Renal cortical epithelial cell (primary cell): ENCODE measurements at regions not wholly inside any gene's neighbourhood (a gene's known extent, or its start where the extent isn't known, plus 50 kb on each side); places are given as distances from the start of the nearest gene placed in this dataset.

Experiments used
- DNase-seq: peaks from one replicate; pipeline ENCODE4 v3.0.0-alpha.2; 2011; ENCODE audit warnings: low read depth

DNA sequence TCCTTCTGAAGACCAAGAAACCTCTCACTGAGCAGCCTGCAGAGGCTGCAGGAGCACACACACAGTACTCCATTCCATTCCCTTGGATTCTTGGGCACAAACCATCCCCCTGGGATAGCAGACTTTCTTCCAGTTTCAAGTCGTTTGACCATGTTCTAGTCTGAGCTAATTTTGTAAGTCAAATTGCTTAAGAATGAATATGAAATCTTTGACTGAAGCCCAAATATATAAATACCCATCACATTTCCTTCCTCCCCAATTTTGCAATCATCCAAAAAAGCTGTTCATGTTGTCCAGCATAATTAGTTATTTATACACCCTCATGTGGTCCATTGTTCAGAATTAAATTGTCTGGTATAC lies 231.2 kb upstream of the TPRG1 start:
- no peak for DNase-seq

DNA sequence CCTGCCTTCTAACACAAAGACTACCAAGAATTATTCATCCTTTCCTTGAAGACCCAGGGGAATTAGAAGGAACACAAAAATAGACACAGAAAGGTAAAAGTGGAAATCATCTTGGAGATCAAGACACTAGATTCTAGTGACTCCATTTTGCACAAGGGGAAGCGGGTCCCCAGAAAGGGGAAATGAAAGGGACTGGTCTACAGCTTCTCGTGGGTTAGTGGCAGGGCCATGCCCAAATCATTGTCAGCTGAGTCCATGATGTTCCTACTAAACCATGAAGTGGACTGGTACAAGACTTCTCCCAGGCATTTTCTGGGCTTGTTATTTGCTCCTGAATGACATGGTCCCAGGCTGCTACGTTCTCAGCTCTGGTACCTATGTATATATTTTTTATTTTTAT lies 230.7 kb upstream of the TPRG1 start:
- DNase-seq, result no peak

DNA sequence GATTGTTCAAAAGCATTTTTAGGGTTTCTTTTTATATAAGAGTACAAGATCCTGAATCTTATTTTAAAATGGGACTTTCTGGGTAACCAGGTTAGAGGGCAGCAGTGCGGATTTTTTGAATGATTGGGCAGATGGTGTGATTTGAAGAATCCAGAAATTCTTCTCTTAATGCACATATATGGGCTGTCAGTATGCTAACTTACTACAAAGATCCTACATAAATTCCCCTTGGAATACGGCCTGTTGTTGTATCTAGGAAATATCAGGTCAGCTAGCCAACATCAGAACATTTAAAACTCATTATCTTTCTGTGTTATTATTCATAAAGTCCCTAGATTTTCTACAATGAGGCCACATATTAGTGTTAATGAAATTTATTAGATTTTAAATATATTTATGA lies 229.6 kb upstream of the TPRG1 start:
- DNase-seq, result no peak

DNA sequence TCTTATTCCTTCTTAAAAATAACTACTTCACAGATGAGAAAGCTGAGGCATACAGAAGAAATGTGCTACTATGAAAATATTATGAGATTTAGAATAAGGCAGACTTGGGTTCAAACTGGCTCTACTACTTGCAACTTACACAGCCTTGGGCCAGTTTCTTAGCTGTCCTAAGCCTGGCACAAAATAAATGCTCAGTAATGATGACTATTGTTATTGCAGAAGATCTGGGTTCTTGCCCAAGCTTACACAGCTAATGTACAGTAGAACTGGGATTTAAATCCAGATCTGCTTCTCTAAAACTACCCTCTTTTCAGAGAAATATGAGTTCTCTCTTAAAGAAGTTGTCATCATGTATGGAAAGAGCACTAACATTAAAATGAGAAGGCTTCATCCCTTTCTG lies 228.2 kb upstream of the TPRG1 start:
- DNase-seq, result no peak

DNA sequence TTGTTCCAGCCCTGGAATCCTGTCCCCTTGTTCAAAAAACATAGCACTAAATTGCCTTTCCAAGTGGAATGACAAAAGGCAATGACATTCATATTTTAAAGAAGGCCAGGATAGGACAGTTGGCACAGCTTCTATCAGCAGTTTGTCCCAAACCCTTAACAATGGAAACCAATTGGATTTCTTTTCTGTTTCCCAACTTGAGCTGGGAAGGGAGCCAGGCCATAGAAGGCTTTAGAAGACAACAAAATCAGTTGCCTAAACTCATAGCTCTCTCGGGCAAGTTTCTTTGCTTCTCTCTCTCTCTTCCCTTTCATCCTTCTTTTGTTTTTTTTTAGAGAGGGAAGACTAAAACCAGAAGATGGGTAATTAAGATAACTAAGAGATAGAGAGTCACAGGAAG lies 227.7 kb upstream of the TPRG1 start:
- no peak for DNase-seq

DNA sequence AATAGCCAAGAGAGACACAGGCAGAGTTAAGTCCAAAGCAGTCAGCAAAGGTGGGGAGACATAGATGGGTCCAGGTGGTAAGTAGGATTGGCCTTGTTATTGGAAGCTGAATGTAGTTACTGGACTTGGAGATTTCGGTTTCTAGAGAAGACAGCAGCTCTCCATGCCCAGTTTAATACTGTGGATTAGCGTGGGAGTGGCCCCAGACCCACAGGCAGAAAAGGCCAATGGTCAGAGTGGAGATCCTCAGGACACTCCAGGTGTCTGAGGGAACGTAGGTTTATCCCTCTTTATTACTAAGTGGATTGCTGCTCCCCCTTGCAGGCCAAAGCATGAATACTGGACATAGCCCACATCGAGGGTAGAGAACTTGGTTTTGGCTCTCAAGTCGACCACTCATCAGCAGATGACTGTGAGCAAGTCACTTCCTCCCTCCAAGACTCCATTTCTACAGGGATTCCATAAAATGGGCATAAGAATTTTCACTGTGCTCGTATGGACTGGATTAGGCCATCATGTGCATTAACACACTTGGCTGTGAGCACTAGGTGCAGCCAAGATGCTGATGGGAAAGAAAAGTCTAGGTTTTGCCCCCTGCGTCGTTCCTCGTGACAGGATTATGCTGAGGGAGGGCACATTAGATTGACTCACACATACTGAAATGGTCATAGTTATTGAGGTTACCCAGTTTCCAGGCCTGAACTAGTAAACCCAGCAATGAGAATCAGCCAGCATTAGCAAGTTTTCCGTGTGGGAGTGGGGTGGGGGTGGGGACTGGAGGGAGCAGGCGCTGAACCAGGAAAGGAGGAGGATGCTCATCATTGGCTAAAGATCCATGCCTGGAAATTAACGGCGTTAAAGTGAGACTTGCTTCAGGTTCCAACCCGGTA lies 225.2 kb upstream of the TPRG1 start:
- peak; percentile 41 for DNase-seq

DNA sequence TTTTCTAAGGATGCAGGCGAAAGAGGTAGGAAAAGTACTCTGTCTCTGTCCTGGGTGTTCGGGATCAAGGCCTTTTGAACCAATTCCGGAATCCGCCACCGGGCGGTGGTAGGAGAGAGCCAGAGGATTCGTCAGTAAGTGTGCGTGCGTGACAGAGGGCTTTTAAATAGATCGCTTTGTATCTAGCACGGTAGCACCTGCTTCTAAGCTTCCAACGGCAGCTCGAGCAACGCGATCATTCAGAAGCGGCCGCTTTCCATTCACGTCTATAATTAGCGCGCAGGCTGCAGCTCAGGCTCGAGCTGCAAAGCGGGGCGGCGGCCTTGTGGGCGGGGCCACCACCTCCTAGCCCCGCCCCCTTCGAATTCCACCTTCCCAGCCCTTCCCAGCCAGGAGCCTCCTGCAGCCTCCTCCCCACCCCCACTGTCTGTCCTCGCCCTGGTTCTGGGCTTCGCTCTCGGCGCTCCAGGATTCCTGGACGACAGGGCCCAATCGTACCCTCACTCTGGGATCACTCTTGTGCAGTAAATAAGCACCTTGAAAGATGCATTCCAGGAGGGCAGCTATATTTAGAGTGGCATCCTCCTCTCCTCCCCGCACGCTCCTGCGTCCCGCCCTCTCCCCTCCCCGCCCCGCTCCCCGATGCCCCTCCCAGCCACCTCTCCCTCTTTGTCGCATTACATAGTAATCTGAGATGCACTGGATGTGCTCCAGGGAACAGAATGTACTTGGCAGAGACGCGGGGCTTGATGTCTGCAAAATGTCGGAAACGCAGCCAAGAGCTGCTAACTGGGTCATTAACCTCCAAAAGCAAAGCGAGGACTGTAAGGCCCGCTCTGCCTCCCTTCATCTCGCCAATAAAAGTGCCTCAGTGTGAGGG lies 224.1 kb upstream of the TPRG1 start:
- DNase-seq, result peak; percentile 98

DNA sequence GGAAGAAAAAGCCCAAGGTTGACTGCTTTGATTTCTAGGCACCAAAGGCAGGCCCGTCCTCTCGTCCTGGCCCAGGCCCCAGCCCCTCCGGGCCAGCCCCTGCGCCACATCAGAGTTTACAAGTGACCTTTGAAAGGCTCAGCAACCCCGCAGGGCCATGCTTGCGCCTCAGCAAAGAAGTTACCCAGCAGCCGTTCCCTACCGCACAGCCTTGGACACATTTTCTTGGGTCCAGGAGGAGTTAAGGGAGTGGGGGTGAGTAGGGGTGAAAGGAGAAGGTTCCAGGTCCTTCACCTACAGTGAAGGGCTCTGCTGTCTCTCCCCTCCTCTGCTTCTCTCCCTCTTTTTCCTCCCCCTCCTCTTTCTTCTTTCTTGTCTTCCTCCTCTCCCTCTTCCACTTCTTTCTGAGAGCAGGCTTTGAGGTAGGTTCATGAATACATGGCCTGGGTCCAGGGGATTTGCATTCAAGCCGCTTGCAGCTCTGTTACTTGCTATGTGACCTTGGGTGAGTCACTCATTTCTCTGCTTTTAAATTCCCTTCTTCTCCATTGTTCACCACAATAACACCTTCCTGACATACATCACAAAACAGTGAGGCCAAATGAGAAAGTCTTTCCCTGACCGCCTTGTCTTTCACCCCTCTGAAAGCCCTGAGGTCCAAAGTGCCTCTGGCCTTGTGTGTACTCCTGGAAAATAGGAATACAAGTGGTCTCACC lies 223.3 kb upstream of the TPRG1 start:
- peak; percentile 99 for DNase-seq

DNA sequence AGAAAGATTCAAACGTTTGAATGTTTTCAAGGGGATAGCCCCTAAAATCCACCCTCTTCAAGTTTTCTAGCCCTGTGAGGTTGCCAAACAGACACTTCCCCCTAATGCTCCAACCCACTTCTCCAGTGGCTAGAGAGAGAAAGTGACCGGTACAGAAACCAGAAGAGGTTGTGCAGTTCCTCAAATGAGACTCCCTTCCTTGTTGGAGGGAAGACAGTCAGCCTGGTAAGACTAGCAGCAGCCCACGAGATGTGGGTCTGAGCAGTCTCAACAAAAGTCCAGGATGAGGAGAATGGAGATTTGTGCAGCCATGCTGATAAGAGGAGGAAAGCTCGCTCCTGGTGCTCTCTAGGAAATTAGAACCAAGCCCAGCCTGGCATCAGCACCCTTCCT lies 222.8 kb upstream of the TPRG1 start:
- DNase-seq, result no peak

DNA sequence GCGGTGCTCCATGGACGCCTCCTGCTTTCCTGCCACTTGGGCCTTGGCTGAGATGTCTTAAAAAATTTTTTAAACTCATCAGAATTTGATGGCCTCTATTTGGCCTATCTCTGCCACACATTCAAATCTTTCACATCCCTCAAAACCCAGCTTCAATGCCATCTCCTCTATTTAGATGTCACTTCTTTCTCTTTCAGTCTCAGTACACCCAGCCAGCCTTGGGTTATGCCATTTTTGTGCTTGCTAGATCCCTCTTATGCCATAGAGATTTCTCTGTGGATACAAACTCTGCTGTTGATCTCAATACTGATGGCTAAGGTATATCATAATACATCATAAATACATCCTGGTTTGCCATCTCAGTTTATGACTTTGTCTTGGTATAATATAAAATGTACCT lies 222.3 kb upstream of the TPRG1 start:
- no peak for DNase-seq

DNA sequence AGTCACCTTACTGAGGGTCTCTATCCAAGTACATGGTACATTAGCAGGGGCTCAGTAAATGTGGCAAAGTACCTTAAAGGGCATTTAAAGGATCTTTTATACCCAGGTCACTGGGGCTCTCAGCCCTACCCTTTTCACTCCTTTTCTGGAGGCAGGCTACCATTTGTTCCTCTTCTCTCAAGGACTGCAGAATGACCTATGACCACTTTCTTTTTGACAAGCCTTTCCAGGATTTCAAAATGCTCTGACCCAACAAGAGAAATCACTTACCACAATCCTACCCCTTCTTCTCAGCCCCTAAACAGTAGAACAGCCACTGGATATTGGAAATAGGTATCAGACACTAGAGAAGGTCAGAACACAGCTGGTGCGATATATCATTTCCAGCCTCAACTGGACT lies 221.8 kb upstream of the TPRG1 start:
- DNase-seq, result no peak

DNA sequence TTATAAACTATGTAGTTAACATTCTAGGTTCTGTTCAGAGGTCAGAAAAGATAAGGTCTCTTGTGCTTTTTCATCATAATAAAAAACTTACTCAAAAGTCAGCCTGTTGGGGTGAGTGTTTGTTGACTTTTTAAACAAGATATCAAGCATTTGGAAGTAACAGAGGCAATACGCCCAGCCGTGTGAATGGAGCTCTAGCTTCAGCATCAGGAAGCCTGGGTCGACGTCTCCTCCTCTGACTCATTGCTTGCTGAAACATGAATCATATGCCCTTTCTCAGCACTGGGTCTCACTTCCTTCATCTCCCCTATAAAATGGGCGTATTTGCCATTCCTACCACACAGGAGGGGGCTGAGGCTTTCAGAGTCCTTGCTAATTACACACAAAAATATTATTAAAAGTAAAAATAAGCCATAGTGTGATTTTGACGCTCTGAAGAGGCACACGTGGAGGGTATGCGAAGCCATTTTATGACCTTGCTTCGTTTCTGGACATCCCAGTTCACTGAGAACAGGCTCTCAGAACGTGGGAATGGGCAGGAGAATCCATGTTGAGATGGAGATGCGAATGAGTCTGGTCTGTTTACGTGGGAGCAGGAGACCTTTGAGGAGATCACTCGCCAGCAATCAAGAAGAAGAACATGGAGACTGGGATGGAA lies 220.8 kb upstream of the TPRG1 start:
- DNase-seq, result peak; percentile 94

DNA sequence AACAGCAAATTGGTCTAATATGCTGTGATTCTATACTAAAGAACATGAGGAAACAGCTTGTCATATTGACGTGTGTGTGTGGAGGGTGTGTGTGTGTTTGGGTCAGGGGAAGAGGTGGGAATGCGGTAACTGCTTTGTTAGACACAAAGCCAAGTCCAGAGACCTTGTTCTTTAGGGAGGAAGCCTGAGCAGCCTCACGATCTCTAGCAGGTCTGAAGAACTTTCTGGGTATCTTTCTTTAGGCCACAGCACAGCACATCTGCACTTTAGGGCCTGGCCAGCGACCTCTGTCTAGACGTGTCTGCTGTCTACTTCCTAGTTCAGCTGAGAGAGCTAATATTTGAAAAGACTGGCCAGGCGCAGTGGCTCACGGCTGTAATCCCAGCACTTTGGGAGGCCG lies 220.0 kb upstream of the TPRG1 start:
- no peak for DNase-seq

DNA sequence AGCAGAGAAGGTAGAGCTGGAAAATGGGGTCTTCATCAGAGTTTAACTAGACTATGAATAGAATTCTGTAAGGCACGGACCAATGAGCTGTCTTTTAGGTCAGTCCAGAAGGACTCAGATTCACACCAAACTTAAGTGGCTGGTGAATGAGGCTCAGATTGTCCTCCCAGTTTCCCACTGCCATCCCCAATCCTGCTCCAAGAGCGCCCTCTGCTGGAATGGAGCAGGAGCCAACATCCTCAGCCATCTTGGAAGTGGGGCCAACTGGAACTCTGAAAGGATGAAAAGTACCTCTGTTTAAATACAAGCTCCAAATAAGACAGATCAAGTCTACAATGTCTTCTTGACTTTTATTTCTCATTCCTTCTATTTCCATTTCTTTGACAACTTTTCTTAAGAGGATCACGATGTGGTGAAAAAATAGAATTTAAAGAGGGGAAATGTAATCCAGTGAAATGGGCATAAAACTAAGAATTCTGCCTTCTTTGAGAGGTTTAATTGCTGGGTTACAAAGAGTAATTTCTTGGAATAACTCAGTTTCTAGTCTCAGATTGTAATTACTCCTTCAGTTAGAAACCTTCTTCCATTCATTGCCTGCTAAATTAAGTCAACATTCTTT lies 217.1 kb upstream of the TPRG1 start:
- DNase-seq, result peak; percentile 71

DNA sequence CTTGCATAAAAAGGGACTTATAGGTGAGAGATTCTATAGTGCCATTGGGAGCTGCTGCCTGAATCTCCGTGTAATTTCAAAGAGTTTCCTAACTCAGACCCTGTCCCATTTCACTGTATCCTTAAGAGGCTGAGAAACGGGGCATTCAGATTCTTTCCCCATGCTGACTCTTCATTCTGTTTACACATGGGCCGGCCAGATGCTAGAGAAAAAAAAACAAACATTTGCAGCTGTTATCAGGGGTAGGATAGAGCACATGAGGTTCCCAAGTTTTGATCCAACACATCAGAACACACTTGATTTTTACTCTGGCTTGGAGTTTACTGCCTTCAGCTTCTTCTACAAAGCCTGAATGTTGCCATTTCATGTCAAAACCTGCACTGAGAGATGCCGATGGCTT lies 215.9 kb upstream of the TPRG1 start:
- no peak for DNase-seq

DNA sequence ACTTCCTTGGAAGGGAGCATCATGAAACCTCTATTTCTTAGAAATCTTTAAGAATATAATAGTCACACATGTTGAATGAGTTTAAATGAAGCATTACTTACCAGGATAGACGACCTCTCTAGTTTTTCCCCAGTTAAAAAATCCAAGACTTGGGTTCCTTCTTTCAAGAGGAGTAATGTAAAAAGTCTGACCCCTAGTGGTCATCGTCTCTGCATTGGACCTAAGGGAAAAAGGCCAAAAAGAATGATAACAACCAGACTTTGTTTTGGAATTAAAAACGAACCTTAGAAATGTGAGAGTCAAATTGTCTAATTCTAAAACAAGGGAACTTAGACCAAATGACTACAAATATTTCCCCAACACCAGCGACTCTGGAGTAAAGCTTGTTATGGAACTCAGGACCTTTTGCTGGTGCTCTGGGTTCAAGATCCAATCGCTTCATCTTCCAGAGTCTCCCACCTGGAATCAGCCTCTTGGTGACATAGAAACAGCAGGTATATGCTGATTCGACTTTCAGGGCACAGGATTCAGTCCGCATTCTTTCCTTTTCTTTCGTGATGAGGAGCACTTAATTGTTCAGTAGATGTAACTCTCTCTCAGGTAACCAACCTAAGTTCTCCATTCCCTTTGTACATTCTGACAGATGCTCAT lies 214.8 kb upstream of the TPRG1 start:
- DNase-seq, result peak; percentile 68

DNA sequence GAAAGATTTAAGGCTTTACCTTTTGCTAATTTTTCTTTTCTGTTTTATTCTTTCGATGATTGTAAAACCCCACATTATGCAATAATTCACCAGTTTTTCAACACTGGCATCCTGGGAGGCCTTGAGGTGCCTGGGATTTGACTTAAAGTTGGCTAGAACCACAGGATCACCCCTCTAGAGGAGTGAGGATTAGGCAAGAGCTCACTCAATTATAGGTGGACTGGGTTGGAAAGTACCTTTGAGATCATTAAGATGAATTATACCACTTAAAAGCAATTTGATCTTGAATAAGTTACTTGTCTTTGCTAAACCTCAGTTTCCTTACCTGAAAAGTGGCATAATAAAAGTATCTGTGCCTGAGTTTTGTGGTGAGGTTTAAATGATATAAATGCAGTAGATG lies 212.8 kb upstream of the TPRG1 start:
- peak; percentile 59 for DNase-seq

DNA sequence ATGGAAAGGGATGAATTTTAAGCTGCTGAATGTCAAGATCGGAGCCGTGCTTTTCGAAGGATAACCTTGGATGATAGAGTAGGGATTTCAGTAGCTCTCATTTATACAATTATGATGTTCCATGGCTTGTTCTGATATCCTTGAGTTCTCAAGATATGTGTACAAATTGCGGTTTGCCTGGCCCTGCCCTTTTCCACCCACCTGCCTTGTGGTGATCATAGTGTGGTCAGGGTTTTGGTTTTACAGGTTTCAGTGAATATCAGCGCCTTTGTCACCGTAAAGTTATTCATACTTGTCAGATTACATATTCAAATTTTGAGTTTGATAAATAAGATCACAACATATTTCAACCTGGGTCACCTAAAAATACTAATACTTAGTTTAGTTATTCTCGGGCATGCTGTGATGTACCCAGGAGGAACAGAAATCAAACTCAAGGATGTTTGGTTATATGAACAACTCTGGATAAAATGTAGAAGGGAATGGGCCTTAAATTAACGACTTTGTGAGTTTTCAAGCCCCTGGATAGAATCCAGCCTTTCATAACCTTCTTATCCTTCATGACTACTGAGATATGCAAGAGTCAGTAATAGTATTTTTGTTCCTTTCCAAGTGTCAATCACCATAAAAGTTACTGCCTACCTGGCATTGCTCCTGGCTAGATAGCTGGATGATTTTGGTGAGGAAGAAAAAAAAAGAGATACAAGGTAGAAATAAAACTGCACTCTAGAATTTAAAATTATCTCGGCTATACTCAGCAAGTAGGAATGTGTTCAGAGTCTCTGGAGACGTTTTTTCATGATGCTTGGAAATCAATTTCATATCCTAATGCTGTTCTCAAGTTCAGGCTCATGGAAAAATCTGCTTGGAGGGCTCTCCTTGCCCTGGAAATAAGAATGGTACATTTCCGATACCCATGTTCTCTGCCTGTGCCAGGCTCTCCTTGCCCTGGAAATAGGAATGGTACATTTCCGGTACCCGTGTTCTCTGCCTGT lies 209.2 kb upstream of the TPRG1 start:
- DNase-seq, result no peak

DNA sequence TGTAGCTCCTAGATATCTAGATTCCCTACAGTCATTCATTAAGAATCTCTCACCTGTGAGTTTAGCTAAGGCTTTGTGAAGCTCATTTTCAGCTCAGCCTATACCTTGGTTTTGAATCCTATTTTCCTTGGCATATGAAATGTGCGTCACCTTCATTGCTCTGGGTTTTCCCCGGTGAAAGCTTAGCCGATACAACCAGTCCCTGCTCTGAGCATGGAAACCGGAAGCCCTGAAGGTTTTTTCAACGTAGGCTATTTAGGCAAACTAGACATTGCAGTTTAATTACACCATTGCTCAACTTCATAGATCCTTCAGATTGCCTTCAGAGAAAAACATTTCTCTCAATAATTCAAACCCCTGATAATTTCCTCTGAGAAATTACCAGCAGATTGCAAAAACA lies 206.8 kb upstream of the TPRG1 start:
- DNase-seq, result no peak

DNA sequence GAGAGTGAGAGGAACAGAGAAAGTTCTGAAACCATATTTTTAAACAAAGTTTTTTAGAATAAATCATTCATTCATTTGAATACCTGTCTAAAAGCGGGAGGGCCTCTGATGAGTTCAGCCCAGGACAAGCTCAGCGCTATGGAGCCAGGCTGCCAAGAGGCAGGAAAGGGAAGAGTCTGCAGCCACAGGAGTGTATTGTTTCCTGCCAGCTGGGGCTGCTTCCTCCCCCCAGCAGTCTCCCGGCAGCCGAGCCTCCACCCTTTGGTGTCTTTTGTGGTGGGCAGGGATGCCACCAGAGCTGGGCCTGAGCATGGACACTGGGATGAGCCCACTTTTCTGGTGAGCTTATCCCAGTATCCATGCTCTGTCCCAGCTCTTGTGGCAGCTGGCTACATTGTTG lies 199.5 kb upstream of the TPRG1 start:
- no peak for DNase-seq
